ENCODE measurements at regions not wholly inside any gene's neighbourhood (a gene's known extent, or its start where the extent isn't known, plus 50 kb on each side); places are given as distances from the start of the nearest gene placed in this dataset.

DNA sequence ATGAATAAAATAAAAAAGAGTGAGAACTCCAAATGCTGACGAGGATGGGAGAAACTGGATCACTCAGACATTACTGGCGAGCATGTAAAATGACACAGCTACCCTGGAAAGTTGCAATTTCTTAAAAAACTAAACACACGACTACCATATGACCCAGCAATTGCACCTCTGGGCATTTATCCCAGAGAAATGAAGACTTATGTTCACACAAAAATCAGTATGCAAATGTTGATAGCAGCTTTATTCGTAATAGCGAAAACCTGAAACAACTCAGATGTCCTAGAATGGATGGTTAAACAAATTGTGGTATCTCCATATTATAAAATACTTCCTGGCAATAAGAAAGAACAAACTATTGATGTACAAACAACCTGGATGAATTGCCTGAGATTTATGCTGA is 357.2 kb upstream of the ASIC2 start:
- no peak for TF ChIP-seq POLR2A (IDR thresholded peaks at IDR 0.05)
- TF ChIP-seq, protein P1, sequence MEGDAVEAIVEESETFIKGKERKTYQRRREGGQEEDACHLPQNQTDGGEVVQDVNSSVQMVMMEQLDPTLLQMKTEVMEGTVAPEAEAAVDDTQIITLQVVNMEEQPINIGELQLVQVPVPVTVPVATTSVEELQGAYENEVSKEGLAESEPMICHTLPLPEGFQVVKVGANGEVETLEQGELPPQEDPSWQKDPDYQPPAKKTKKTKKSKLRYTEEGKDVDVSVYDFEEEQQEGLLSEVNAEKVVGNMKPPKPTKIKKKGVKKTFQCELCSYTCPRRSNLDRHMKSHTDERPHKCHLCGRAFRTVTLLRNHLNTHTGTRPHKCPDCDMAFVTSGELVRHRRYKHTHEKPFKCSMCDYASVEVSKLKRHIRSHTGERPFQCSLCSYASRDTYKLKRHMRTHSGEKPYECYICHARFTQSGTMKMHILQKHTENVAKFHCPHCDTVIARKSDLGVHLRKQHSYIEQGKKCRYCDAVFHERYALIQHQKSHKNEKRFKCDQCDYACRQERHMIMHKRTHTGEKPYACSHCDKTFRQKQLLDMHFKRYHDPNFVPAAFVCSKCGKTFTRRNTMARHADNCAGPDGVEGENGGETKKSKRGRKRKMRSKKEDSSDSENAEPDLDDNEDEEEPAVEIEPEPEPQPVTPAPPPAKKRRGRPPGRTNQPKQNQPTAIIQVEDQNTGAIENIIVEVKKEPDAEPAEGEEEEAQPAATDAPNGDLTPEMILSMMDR (IDR thresholded peaks at IDR 0.05): no peak

Data from heart left ventricle (tissue), 13 donors.